HUES6 (cell line): ENCODE measurements at regions not wholly inside any gene's neighbourhood (a gene's known extent, or its start where the extent isn't known, plus 50 kb on each side); places are given as distances from the start of the nearest gene placed in this dataset.

ENCODE experiments used
- H3K27ac ChIP-seq: 2 replicates; pipeline ENCODE4 v1.7.0; 2013; ENCODE audit warnings: low read depth, mild to moderate bottlenecking, low read length, inconsistent platforms
- H3K27me3 ChIP-seq: 2 replicates; pipeline ENCODE4 v1.6.1; 2013; ENCODE audit warnings: low read length; ENCODE audit not compliant: control insufficient read depth, insufficient read depth
- H3K36me3 ChIP-seq: 2 replicates; pipeline ENCODE4 v1.6.1; 2013; ENCODE audit warnings: low read length; ENCODE audit not compliant: control insufficient read depth, insufficient read depth
- H3K4me1 ChIP-seq: 2 replicates; pipeline ENCODE4 v1.6.1; 2013; ENCODE audit warnings: low read length; ENCODE audit not compliant: control insufficient read depth, insufficient read depth
- H3K4me3 ChIP-seq: 2 replicates; pipeline ENCODE4 v1.5.1; 2013; ENCODE audit warnings: low read depth, low read length
- H3K9ac ChIP-seq: one replicate; pipeline ENCODE4 v1.6.1; 2013; ENCODE audit warnings: mild to moderate bottlenecking, low read length
- H3K9me3 ChIP-seq: 2 replicates; pipeline ENCODE4 v1.6.1; 2013; ENCODE audit warnings: low read depth, low read length; ENCODE audit not compliant: control insufficient read depth, insufficient read depth

DNA sequence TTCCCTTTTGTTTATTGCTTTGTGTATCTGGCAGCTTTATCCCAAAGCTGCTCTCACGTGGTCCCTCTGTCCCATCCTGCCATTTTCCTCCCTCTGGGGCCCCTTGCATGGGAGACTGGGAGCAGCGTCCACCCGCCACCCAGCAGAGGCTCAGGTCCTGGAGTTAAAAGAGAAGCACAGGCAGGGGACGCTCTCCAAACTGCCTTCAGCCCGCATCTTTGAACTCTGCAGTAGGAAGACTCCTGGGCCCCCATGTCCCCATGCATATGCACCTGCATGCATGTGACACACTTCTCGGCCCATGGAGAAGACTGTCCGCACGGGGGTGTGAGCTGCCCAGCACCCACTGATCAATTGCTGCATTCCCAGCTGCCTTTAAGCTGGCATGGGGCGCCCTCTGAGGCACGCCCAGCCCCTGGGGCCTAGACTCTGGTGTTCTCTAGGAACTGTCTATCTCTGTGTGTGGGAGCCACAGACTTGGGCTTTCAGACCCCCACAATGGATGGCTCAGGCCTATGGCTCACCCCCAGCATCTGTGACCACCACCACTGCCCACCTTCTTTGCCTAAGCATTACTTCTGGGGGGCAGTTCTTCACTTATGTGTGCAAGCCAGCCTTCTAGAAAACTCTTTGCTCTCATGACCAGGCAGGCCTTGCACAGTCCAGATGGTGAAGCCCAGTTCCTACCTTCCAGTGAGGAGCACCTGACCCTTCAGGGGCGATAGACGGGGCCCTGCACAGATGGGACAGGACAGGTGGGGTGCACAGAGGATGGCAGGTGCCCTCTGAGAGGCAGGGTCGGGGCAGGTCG is 96.1 kb upstream of the DIO3 start:
- Histone ChIP-seq H3K9ac (no peak overlapping the region), H3K27me3 (peaks cover 30% of the 10 kb centered on the region), H3K36me3 (no peaks in the 10 kb centered on the region), H3K4me1 (peaks cover 5% of the 10 kb centered on the region; the same call in 1 of the 2 replicates), H3K9me3 (no peaks in the 10 kb centered on the region), H3K27ac (no peak overlapping the region), H3K4me3 (no peak overlapping the region)

DNA sequence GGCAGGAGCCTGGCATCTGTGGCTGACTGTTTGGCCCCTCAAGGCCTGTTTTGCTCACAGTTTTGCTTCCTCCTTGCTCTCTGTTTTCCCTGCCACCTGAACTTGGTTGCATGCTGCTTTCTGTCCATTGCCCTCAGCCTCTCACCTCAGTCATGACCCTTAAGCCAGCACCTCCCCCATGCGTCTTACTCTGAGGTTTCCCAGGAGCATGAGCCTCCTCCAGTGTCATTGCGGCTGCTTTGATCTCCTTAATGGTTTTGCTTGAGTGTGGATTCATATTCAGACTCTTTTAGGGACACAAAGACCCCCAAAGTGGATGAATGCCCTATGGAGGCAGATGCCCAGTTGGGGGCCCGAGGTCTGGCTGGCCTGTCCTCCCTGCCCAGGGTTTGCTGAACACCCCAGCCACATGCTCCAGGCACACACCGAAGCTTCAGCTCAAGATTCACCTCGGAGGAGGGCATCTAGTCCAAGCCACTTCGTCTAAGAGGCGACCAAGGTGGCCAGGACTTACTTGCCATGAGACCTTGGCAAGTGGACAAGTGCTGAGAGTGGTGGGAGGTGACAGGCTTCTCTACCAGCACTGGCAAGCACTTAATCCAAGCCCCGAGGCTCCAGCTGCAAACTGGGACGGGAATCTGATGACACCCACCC is 95.4 kb upstream of the DIO3 start:
- Histone ChIP-seq H3K9me3 (no peaks in the 10 kb centered on the region), H3K4me1 (peaks cover 5% of the 10 kb centered on the region; the same call in 1 of the 2 replicates), H3K27me3 (peaks cover 23% of the 10 kb centered on the region), H3K4me3 (no peak overlapping the region), H3K9ac (no peak overlapping the region), H3K27ac (no peak overlapping the region), H3K36me3 (no peaks in the 10 kb centered on the region)

DNA sequence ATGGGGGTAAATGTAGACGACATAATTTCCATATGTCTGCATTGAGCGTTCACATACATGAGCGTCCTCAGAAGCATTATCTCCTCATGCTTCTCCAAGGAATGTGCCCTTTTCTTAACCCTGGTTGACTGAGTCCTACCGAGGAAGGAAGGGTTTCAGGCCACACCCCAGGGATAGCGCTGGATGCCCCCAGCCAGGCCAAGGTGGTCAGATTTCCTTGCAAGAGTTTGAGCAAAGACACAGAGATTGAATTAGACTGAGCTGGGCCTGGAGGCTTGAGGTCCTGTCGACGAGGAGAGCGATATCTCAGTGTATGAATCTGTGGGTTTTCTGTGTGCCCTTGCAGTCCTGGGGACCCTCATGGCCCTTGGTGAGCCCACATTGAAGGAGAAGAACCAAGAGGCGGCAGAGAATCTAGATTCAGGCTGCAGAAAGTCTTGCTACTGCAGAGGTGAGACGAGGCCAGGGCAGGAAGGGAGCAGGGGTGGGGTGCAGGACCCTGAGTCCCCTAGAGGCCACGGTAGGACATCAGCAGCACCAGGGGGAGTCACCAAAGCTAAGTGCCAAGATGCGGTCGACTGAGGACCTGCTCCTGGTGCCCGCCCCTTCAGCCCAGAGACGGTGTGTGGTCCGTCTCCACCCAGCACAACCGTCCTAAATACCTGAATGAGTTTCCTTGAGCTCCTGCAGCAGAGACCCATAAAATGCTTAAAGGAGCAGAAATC is 94.7 kb upstream of the DIO3 start:
- Histone ChIP-seq H3K36me3 (no peaks in the 10 kb centered on the region), H3K4me3 (no peak overlapping the region), H3K27ac (no peak overlapping the region), H3K27me3 (peaks cover 16% of the 10 kb centered on the region), H3K4me1 (0 out of 2 replicates have a peak, but pooled peaks cover 1% of the 10 kb centered on the region), H3K9ac (no peak overlapping the region), H3K9me3 (no peaks in the 10 kb centered on the region)

DNA sequence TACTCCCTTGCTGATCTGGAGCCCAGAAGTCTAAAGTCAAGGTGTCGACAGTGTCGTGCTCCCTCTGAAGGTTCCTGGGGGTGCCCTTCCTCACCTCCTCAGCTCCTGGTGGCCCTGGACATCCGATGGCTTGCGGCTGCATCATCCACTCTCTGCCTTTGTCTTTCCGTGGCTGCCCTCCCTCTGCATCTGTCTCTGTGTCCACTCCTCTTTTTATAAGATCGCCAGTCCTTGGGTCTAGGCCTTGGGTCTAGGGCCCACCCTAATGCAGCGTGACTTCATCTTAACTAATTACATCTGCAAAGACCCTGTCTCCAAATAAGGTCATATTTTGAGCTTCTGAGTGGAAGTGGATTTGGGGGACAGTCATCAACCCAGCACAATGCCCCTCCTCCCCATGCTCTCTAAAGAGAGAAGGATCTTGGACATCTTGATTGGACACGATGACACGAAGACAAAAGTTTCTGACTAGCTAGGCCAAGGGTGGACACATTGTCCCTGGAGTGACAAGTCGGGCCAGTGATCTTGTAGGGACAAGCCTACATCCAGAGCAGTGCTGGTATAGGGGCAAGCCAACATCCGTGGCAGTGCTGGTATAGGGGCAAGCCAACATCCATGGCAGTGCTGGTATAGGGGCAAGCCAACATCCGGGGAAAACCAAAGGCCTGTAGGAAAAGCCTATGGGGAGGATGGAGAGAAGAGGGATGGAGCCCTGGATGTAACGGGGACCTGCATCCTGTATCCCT is 93.9 kb upstream of the DIO3 start:
- Histone ChIP-seq H3K4me3 (no peak overlapping the region), H3K4me1 (no peaks in the 10 kb centered on the region), H3K27me3 (peaks cover 10% of the 10 kb centered on the region; the same call in 1 of the 2 replicates), H3K27ac (no peak overlapping the region), H3K9ac (no peak overlapping the region), H3K9me3 (no peaks in the 10 kb centered on the region), H3K36me3 (no peaks in the 10 kb centered on the region)

DNA sequence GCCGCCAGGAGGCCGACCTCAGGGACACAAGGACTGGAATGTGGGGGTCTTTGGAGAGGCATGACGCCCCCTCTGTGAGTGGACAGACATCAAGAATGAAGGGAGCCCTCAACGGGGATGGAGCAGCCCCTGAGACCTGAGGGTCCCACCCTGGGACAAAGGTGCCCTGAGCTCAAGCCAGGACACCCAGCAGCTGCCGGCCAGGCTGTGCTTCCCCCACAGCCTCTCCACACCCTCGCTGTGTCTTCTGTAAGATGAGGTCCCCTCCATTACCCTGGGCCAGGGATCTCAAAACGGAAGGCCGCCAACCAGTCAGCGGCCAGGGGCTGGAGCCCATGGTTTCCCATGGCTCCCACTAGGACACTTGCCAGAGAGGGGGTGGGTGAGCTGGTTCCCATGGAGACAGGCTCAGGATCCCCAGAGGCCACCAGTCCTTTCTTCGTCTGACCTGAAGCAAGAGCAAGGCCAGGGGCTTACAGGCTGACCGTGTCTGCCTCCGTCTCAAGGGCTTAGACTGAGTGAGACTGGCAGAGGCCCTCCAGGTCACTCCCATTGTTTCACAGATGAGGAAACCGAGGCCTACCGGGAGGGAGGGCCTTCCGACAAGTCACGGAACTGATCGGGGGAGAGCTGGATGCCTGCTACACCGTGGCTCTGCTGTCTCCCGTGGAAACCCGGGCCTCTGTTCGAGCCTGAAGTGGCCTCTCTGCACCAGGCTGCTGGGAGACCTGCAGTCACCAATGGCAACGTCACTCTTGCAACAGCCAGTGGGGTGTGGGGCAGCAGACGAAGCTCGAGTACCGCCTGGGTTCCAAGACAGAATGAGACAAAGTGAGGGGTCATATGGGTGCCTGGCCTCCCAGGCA is 91.7 kb upstream of the DIO3 start:
- H3K9ac ChIP-seq = no peak overlapping the region
- no peaks in the 10 kb centered on the region for H3K9me3 ChIP-seq
- H3K4me3 ChIP-seq = no peak overlapping the region
- no peaks in the 10 kb centered on the region for H3K36me3 ChIP-seq
- H3K4me1 ChIP-seq = no peaks in the 10 kb centered on the region
- H3K27ac ChIP-seq = no peak overlapping the region
- no peaks in the 10 kb centered on the region for H3K27me3 ChIP-seq

DNA sequence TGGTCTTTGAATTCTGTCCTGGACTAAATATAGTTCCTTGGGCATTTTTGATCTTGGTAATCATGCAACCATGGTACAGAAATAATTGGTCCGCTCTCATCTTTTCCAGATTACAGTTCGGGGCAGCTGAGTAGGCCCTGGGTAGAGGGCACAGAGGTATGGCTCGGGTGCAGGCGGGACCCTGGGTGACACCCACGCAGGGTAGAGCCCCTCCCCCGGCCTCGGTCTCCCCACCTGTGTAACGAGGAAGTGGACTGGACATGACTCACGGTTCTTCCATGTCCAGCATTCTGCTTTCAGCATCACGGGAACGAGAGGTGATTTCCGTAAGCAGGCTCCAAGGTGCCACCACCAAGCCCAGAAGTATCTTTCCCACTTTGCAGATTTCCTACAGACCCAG is 91.0 kb upstream of the DIO3 start:
- H3K9ac ChIP-seq = no peak overlapping the region
- no peaks in the 10 kb centered on the region for H3K27me3 ChIP-seq
- H3K27ac ChIP-seq = no peak overlapping the region
- H3K36me3 ChIP-seq = no peaks in the 10 kb centered on the region
- no peaks in the 10 kb centered on the region for H3K9me3 ChIP-seq
- H3K4me3 ChIP-seq = no peak overlapping the region
- H3K4me1 ChIP-seq = no peaks in the 10 kb centered on the region

DNA sequence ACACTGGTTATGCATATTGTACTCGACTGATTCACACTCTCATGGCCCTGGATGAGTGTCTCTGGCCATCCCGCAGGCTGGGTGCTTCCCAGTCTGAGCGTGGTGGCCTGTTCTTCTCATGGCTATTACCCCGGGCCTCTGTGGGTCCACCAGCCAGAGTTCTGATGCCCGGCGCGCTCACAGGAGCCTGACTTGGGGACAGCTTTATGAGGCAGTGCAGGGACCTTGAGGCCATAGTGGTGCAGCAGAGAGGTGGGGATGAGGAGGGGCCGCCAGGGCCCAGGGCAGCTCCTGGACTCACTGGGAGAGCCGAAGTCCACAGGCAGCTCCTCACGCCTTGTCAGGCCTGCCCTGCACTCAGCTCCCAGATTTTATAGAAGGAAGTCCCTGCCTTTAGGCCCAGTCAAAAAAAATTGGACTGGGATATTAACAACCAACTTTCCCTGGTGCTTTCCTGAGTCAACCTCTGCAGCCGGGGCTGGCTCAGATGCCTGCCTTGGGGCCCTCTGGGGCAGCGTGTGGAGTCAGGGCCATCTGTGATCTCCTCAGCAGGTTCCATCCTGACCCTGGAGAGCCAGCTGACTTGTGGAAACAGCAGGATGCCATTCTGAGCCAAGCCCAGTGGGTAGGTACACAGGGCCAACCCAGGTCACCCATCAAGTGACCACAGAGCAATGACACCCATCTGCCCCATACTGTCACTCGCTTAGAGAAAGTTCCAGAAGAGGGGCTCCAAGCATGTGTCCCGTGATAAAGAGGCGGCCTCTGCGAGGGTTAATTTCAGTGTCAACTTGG is 89.4 kb upstream of the DIO3 start:
- H3K36me3 ChIP-seq = no peaks in the 10 kb centered on the region
- no peak overlapping the region for H3K9ac ChIP-seq
- H3K4me3 ChIP-seq = no peak overlapping the region
- H3K27ac ChIP-seq = no peak overlapping the region
- no peaks in the 10 kb centered on the region for H3K27me3 ChIP-seq
- H3K9me3 ChIP-seq = no peaks in the 10 kb centered on the region
- H3K4me1 ChIP-seq = peaks cover 9% of the 10 kb centered on the region

DNA sequence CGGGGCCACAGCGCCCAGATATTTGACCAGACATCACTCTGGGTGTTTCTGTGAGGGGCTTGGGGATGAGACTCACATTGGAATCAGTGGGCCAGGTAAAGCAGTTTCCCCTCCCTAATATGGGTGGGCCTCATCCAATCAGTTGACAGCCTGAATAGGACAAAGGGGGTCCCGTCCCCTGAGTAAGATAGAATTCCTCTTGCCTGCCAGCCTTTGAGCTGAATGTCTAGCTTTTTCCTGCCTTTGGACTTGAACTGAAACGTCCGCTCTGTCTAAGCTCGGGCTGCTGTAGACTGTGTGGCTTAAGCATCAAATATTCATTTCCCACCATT is 88.8 kb upstream of the DIO3 start:
- Histone ChIP-seq H3K9me3 (no peaks in the 10 kb centered on the region), H3K9ac (no peak overlapping the region), H3K4me1 (peaks cover 15% of the 10 kb centered on the region), H3K4me3 (no peak overlapping the region), H3K36me3 (no peaks in the 10 kb centered on the region), H3K27ac (no peak overlapping the region), H3K27me3 (no peaks in the 10 kb centered on the region)

DNA sequence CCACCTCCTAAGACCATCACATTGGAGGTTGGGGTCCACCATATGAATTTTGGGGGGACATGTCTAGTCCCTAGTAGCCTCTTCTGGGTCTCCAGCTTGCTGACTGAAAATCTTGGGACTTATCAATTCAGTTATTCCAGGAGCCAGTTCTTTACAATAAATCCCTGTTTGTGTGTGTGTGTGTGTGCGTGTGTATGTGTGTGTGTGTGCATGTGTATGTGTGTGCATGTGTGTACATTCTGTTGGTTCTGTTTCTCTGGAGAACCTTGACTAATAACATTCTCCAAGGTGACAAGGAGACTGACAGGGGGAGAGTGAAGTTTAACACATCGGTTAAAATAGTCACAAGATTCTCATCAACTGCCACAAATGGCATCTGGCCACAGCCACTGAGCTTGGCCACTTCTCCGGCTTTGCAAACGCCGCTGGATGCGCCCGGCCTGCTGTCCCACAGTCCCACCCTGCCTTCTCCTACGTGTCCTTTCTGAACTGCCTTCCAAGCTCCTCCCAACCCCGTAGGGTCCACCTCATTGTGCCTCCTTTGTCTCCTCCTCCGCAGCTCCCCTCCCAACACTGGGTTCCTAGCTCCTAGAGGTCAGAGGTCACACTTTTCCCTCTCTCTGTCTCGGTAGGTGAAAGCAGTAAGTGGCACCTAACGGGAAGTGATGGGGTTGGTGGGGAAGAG is 88.1 kb upstream of the DIO3 start:
- Histone ChIP-seq H3K9ac (no peak overlapping the region), H3K27me3 (no peaks in the 10 kb centered on the region), H3K36me3 (no peaks in the 10 kb centered on the region), H3K27ac (no peak overlapping the region), H3K9me3 (no peaks in the 10 kb centered on the region), H3K4me1 (peaks cover 20% of the 10 kb centered on the region), H3K4me3 (no peak overlapping the region)
